RWPE2 (cell line): ENCODE measurements at regions not wholly inside any gene's neighbourhood (a gene's known extent, or its start where the extent isn't known, plus 50 kb on each side); places are given as distances from the start of the nearest gene placed in this dataset.

Experiments used
- ATAC-seq: fragments of 200-7000 bp; cut with Tn5 transposase; 3 replicates; pipeline ENCODE4 v1.9.1; 2021; ENCODE audit warnings: low read depth
- DNase-seq: peaks from one replicate; pipeline ENCODE4 v3.0.0-alpha.2; 2020; ENCODE audit warnings: low spot score
- H3K27ac ChIP-seq: fragments of 450-650 bp; 2 replicates; pipeline ENCODE4 v1.5.1; 2017; ENCODE audit warnings: mild to moderate bottlenecking; ENCODE audit not compliant: poor library complexity, severe bottlenecking
- H3K27me3 ChIP-seq: fragments of 250-450 bp; sonication (Bioruptor Pico); 2 replicates; pipeline ENCODE4 v1.5.1; 2021; ENCODE audit warnings: mild to moderate bottlenecking, moderate library complexity; ENCODE audit not compliant: insufficient read depth, poor library complexity, severe bottlenecking
- H3K36me3 ChIP-seq: fragments of 250-450 bp; sonication (Bioruptor Pico); 2 replicates; pipeline ENCODE4 v1.5.1; 2020; ENCODE audit warnings: low read depth, mild to moderate bottlenecking, moderate library complexity
- H3K4me1 ChIP-seq: fragments of 250-450 bp; sonication (Bioruptor Pico); 2 replicates; pipeline ENCODE4 v1.5.1; 2021; ENCODE audit warnings: mild to moderate bottlenecking, moderate library complexity; ENCODE audit not compliant: insufficient read depth, poor library complexity, severe bottlenecking
- H3K4me3 ChIP-seq: fragments of 250-450 bp; sonication (Bioruptor Pico); 2 replicates; pipeline ENCODE4 v1.5.1; 2021; ENCODE audit warnings: mild to moderate bottlenecking, moderate library complexity; ENCODE audit not compliant: severe bottlenecking
- H3K9me3 ChIP-seq: fragments of 250-450 bp; sonication (Bioruptor Pico); 2 replicates; pipeline ENCODE4 v1.5.1; 2021; ENCODE audit warnings: mild to moderate bottlenecking, moderate library complexity; ENCODE audit not compliant: severe bottlenecking
- TF ChIP-seq, protein P1 (sequence below): fragments of 450-650 bp; IDR thresholded peaks from one replicate; pipeline ENCODE4 v1.5.1; 2017; ENCODE audit warnings: mild to moderate bottlenecking, moderate library complexity; ENCODE audit not compliant: poor library complexity, severe bottlenecking

DNA sequence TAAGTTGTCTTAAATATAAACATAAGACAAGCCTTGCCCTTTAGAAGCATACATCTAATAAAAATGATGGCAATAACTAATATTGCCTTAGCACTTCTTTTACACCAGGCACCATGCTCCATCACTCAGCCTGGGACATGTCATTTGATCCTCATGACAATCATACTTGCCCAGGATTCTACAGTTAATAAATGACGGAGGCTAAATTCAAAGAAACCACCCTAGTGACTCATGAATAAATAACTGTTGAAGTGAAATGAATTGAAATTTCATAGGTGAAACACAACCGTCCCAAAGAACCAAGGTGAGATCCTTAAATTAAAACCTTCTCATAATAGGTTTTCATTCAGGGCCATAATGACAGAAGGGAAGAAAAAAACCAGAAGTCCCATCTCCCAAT, 89.5 kb downstream of the GRIN2B start:
- DNase-seq, result no peak
- Histone ChIP-seq H3K27ac (no peak overlapping the region), H3K9me3 (no peaks in the 10 kb centered on the region), H3K27me3 (no peaks in the 10 kb centered on the region), H3K36me3 (no peaks in the 10 kb centered on the region), H3K4me1 (no peaks in the 10 kb centered on the region), H3K4me3 (no peak overlapping the region)
- TF ChIP-seq, protein P1, sequence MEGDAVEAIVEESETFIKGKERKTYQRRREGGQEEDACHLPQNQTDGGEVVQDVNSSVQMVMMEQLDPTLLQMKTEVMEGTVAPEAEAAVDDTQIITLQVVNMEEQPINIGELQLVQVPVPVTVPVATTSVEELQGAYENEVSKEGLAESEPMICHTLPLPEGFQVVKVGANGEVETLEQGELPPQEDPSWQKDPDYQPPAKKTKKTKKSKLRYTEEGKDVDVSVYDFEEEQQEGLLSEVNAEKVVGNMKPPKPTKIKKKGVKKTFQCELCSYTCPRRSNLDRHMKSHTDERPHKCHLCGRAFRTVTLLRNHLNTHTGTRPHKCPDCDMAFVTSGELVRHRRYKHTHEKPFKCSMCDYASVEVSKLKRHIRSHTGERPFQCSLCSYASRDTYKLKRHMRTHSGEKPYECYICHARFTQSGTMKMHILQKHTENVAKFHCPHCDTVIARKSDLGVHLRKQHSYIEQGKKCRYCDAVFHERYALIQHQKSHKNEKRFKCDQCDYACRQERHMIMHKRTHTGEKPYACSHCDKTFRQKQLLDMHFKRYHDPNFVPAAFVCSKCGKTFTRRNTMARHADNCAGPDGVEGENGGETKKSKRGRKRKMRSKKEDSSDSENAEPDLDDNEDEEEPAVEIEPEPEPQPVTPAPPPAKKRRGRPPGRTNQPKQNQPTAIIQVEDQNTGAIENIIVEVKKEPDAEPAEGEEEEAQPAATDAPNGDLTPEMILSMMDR, result no peak
- no peak for ATAC-seq

DNA sequence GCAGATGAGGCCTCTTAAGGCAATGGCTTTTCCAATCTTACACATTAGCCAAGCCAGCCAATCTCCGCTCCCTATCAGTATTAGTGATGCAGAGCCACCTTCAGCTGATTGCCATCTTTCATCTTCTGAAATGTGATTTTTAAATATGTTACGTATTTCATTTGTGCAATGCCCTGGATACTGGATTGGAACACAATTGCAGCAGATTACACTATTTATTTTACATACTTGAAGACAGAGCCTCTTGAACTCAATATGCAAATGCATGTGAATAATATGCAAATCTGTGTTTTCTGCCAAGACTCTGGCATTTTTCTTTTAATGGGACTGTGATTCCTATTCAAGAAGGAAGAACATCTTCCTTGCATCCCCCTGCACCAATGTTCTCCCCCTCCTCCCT, 90.5 kb downstream of the GRIN2B start:
- ATAC-seq (no peak), DNase-seq (no peak)
- H3K36me3 ChIP-seq, result no peaks in the 10 kb centered on the region
- TF ChIP-seq, protein P1, result no peak
- H3K4me1 ChIP-seq, result no peaks in the 10 kb centered on the region
- H3K27me3 ChIP-seq, result no peaks in the 10 kb centered on the region
- no peak overlapping the region for H3K27ac ChIP-seq
- no peak overlapping the region for H3K4me3 ChIP-seq
- no peaks in the 10 kb centered on the region for H3K9me3 ChIP-seq

DNA sequence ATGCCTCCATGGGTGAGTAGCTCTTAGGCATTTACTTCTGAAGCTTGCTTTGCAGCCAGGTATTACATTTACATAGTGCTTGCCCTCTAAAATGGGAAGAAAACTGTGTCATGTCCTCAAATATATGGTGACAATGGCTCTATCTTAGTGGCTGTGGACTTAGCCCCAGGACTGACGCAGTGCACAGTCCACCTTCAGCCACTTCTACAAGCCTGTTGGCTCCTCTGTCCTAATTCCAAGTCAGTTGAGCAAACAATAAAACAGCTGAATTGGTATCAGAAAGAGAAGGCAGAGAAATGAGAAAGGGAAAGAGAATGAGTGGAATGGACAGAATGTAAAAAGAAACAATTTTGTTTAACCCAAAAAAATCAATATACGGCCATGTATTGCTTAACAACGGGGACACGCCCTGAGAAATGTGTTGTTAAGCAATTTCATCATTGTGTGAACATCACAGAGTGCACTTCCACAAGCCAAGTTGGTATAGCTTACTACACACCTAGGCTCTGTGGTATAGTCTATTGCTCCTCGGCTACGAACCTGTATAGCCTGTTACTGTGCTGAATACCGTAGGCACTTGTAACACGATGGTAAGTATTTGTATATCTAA, 93.5 kb downstream of the GRIN2B start:
- H3K27ac ChIP-seq, result no peak overlapping the region
- ATAC-seq (no peak), DNase-seq (no peak)
- H3K27me3 ChIP-seq, result no peaks in the 10 kb centered on the region
- H3K9me3 ChIP-seq, result no peaks in the 10 kb centered on the region
- H3K4me1 ChIP-seq, result no peaks in the 10 kb centered on the region
- TF ChIP-seq, protein P1, result no peak
- no peak overlapping the region for H3K4me3 ChIP-seq
- H3K36me3 ChIP-seq, result no peaks in the 10 kb centered on the region

DNA sequence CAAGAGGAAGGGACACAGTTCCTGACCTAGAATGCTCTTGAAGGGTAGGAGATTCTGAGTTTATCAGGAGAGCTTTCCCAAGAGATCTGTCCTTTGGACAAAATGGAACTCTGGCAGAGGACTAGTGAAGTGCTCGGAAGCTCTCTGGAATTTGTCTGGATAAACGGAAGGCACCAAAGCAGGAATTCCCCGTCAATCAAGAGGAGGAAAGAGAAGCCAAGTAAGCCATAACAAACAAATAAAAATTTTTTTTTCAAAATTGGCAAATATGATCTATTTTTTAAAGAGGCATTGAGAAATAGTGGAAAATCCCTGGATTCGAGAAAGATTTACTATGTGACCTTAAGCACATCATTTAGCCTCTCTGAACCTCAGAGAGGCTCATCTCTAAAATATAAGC, 99.2 kb downstream of the GRIN2B start:
- ATAC-seq (no peak), DNase-seq (no peak)
- H3K9me3 ChIP-seq, result no peaks in the 10 kb centered on the region
- no peak overlapping the region for H3K4me3 ChIP-seq
- no peaks in the 10 kb centered on the region for H3K27me3 ChIP-seq
- no peak overlapping the region for H3K27ac ChIP-seq
- no peaks in the 10 kb centered on the region for H3K36me3 ChIP-seq
- TF ChIP-seq, protein P1, result no peak
- no peaks in the 10 kb centered on the region for H3K4me1 ChIP-seq

DNA sequence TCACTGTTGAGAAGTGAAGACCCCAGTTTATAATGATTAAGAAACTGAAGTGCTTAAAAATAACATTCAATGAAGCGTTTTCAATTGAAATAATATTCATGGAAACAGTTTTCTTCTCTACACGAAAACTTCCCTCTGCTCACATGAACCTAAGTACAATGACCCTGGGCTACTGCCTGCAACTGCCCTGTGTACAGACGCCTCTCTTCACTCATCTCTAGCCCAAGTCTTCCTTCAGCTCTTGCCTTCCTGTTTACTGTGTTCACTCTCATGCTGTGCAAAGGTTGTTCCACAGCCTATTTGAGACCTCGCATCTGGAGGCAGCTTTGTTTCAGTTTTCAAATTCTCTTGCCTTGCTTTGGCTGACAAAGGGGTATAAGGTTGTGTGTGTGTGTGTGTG, 100.8 kb downstream of the GRIN2B start:
- DNase-seq, result no peak
- TF ChIP-seq, protein P1, result no peak
- Histone ChIP-seq H3K4me1 (no peaks in the 10 kb centered on the region), H3K27me3 (no peaks in the 10 kb centered on the region), H3K36me3 (no peaks in the 10 kb centered on the region), H3K4me3 (no peak overlapping the region), H3K27ac (no peak overlapping the region), H3K9me3 (no peaks in the 10 kb centered on the region)
- ATAC-seq, result no peak
